NCI-H69 (cell line): ENCODE measurements at regions not wholly inside any gene's neighbourhood (a gene's known extent, or its start where the extent isn't known, plus 50 kb on each side); places are given as distances from the start of the nearest gene placed in this dataset.

Experiments
- DNase-seq: peaks from one replicate; lab custom pipeline; 2025; lab: John Stamatoyannopoulos, UW

- no peak for DNase-seq
Observed at GRCh38 chr2:65842104-65842503, 409.7 kb upstream of the SPRED2 start.

GRCh38 chr2:65835975-65836549 lies 403.7 kb upstream of the SPRED2 start:
- DNase-seq, result no peak

DNA sequence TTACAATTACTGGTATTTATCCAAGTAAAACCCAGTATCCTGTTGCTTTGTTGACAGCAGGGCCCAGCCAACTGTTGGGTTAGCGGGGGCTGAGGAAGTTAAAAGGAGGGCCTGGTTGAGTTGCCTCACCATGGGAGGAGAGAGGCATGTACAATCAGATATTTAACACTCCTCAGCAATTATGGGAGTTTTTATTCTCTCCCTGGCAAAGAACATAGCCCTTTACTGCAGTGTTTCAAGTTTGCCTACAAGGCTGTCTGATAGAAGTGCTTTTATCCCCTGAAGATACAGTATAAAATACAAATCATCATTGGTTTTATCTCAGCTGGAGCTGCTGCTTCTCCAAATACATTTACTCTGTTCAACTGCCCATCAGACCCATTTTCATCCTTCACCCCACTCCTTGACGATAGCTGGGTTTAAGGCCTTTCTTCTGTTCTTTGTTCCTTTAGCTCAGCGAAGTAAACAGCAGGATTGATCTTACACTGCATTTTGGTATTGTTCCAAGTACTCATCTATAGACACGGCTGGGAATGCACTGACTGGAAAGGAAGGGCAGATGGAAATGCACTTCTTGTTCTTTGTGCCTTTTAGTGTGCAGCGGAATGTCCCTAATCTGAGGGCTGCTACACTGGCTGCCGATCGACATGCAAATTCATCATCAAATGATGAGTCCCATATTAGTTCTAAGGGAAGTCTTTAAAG lies 402.5 kb upstream of the SPRED2 start:
- no peak for DNase-seq

GRCh38 chr2:65834062-65834461 lies 401.7 kb upstream of the SPRED2 start:
- DNase-seq, result no peak

- DNase-seq, result no peak
Observed at GRCh38 chr2:65831509-65831908, 399.1 kb upstream of the SPRED2 start.

DNA sequence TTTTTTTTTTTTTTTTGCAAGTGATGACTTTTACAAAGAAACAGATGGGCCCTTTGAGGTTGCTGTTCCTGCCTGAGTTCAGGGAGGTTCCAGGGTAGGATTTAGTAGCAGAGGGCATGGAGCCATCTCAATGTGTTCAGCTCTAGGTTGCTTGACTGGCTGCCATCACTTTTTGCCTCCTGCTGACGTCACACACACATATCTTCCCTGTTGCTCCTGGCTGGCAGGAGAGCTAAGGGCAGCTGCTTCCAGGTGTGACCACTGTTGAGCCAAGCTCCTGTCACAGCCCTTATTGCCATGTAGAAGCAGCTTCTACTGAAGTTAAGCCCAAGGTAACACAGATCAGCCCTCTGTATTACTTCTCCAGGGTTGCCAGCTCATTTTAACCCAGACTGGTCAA lies 394.2 kb upstream of the SPRED2 start:
- no peak for DNase-seq

DNA sequence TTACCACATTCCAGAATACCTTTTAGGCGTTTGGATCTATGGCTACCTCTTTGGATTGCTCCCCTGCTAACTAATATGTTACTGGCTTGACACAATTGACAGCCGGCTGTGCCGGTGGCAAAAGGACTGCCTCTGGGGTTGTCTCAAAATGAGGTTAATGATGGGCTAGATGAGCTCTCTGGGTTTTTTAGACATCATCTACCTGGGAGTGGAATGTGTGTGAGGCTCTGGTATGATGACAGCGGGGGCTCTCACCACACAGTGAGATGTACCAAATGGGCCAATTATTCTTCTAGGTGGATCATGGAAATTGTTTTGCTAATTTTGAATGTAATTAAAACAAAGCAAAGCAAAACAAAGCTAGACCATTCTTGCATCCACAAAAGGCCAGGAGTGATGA lies 391.1 kb upstream of the SPRED2 start:
- DNase-seq, result no peak

- no peak for DNase-seq
Observed at GRCh38 chr2:65820454-65820853, 388.1 kb upstream of the SPRED2 start.

GRCh38 chr2:65819963-65820362 lies 387.6 kb upstream of the SPRED2 start:
- DNase-seq, result no peak

DNA sequence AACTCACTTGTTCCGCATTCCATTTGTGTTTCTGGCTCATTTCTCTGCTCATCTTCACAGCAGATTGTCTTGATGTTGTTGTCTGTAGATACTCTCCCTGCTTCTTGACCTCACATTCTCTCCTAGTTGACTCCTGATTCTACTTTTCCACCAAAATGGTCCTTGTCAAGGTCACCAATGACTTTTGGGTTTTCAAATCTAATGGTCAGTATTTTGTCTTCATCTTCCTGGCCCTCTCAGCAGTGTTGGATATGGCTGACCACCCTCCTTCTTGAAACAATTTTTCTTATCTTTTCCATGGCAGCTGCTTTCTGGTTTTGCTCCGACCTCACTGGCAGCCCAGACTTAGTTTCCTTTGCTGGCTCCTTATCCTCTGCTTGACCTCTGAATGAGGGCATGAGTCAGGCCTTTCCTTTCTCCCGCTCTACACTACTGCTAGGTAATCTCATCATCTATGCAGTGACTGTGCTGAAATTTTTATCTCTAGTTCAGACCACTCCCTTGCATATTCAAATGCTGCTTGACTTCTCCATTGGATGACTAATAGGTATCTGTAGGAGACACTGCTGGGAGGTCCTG lies 386.6 kb upstream of the SPRED2 start:
- no peak for DNase-seq

DNA sequence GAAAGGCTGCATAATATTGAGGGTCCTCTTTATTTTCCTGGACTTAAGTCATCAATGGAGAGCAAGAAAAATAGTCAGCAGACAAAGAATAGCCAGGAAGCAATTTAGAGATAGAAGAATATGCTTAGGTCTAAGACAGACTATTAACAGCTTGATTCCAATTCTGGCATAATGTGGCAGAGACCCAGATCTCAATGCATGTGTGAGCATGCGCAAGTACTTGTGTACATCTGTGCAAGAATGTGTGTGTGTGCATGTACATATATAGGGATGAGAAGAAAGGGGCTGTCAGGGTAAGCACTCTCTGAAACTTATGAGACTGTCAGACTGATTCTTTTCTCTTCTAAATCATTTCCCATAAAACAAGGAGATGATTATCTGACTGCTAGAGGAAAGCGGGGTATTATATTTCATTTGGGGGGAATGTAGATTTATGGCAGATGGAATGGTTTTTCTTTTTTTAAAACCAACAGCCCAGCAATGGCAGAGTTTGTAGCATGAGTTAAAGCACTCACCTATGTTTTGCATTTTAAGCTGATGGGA lies 381.3 kb upstream of the SPRED2 start:
- no peak for DNase-seq

GRCh38 chr2:65812887-65813286 lies 380.5 kb upstream of the SPRED2 start:
- no peak for DNase-seq

- DNase-seq, result no peak
Observed at GRCh38 chr2:65807942-65808341, 375.5 kb upstream of the SPRED2 start.

DNA sequence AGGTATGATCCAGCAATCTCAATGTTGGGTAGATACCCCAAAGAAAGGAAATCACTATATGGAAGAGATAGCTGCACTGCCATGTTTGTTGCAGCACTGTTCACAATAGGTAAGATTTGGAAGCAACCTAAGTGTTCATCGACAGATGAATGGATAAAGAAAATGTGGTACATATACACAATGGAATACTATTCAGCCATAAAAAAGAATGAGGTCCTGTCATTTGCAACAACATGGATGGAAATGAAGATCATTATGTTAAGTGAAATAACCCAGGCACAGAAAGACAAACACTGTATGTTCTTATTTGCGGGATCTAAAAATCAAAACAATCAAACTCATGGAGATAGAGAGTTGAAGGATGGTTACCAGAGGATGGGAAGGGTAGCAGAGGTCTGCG lies 372.4 kb upstream of the SPRED2 start:
- DNase-seq, result no peak

DNA sequence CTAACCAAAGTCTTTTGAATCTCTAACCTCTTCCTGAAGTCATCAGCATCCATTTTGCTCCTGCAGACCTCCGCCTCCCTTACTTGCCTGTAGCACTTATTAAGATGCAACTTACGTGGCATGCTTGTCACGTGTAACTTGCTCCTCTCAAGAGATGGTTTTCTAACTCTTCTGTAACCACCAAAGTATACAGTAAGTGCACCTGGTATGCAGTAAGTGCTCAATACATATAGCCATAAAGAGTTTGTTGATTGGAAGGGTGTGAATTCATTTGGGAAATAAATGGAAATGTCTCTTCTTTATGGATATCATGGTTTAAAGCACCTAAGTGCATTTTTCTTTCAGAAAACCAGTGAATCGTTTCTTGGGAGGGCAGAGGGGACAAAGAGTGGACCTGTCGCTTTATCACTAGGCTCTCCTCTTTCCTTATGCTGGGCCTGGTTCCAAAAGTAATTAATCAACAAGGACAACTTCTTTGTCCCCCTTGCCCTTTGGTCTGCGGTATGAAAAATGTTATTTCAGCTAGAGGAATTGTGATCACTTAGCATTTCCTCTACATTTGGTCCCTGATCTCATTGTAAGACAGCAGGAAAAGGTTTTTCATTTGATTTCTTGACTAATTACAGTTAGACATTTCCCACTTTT lies 370.0 kb upstream of the SPRED2 start:
- no peak for DNase-seq

GRCh38 chr2:65800998-65801397 lies 368.6 kb upstream of the SPRED2 start:
- DNase-seq, result peak; percentile 1

- no peak for DNase-seq
Observed at GRCh38 chr2:65799141-65799854, 366.9 kb upstream of the SPRED2 start.

- no peak for DNase-seq
Observed at GRCh38 chr2:65798641-65799040, 366.2 kb upstream of the SPRED2 start.

GRCh38 chr2:65794994-65795393 lies 362.6 kb upstream of the SPRED2 start:
- DNase-seq, result no peak

DNA sequence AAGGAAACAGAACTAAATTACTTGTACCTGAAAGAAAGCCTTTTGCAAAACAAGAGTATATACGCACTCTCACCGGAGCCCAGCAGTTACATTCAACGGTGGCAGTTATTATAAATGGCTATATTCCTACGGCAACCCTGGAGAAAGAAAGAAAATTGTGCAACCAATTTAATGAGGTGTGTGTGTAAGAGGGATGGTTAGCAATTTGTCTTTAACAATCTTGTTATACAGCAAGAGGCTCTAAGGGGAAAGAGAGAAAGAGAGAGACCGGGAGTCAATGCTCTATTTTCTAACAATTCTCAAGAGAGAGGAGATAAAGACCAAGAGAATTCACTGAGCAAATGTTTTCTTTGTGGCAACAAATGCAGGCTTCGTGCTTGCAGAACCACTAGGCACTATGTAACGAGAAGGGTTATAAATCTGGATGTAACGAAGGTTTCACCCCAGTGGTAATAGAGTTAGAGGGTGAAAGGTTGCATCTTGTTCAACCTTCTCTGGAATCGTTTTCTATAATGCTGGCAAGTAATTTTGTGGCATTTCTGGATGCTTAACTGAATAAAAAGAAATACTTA lies 359.1 kb upstream of the SPRED2 start:
- DNase-seq, result no peak

DNA sequence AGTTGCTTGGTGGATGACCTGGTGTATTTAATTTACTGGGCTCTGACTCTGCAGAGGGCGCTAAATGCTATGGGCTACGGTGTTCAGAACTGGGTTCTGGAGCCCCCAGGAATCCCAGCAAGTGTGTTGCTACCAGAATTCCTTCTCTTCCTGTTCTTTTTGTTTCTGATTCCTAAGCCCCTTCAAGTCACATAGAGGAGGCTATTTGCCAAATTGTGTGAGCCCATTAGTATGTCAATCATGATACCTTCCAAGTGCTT lies 358.2 kb upstream of the SPRED2 start:
- DNase-seq, result no peak
